Ovary (tissue), 7 donors: ENCODE measurements at regions not wholly inside any gene's neighbourhood (a gene's known extent, or its start where the extent isn't known, plus 50 kb on each side); places are given as distances from the start of the nearest gene placed in this dataset.

Experiments used
- DNase-seq, 5 donors: peaks; one replicate each; pipeline ENCODE4 v3.0.0-alpha.2; 2019 to 2020
- H3K27ac ChIP-seq, 2 donors: fragments of 200-600 bp; one replicate each; pipeline versions ENCODE4 v1.5.1 to v1.8.0; 2019 to 2022
- H3K27me3 ChIP-seq: fragments of 200-600 bp; one replicate; pipeline ENCODE4 v1.8.0; 2022
- H3K36me3 ChIP-seq: fragments of 200-600 bp; sonication (generic); one replicate; pipeline ENCODE4 v1.5.1; 2019
- H3K4me1 ChIP-seq: one replicate; pipeline ENCODE4 v1.8.1; 2013; ENCODE audit warnings: mild to moderate bottlenecking, moderate library complexity; ENCODE audit not compliant: insufficient read depth
- H3K4me3 ChIP-seq: fragments of 200-600 bp; sonication (generic); one replicate; pipeline ENCODE4 v1.5.1; 2017
- H3K9me3 ChIP-seq, 2 donors: fragments of 200-600 bp in 1 of 2; sonication (generic) in 1 of 2; one replicate each; pipeline versions ENCODE4 v1.5.1 to v1.8.1; 2013 to 2019; ENCODE audit warnings: mild to moderate bottlenecking in 1 of 2, moderate library complexity in 1 of 2
- CTCF ChIP-seq, 3 donors: fragments of 450-650 bp in 2 of 3; fragments of 200-600 bp in 1 of 3; IDR thresholded peaks; one replicate each; pipeline versions ENCODE4 v1.5.1 to v1.8.0; 2016 to 2022; ENCODE audit warnings: antibody characterized with exemption in 3 of 3, mild to moderate bottlenecking in 1 of 3
- EP300 ChIP-seq: sonication (generic); formaldehyde crosslinking; IDR thresholded peaks from one replicate; pipeline ENCODE4 v1.6.1; 2017; ENCODE audit warnings: antibody characterized with exemption
- POLR2A ChIP-seq: fragments of 450-650 bp; IDR thresholded peaks from one replicate; pipeline ENCODE4 v1.6.1; 2017; ENCODE audit warnings: antibody characterized with exemption, mild to moderate bottlenecking, moderate library complexity
- WGBS, 3 donors: extraction: QIAGEN DNeasy Blood & Tissue Kit in 1 of 3; methylation state at CpG; one replicate each; pipeline versions ENCODE4 v1.1.5 to v1.1.7; 2013 to 2017; 5-methylcytosine and 5-hydroxymethylcytosine counted together
- intact Hi-C, 4 donors: fragments of 100-400 bp; cut with DNase I; formaldehyde crosslinking; loops; one replicate each; pipeline versions ENCODE4 v1.11.0 to v1.15.1; 2022 to 2023
- donor health status: DM: no; HTN: no; CAD: no; lungs with moderate emphysema.
- donor health status: DM: no; HTN: no; CAD: no.
- donor health status: Bipolar disorder and iron deficiency.
- donor health status: DM: no; HTN: no; CAD: no.
- donor health status: DM: yes; HTN: yes; CAD: no.

GRCh38 chr3:3288255-3288654, 108.8 kb upstream of the CRBN start:
- no peak overlapping the region for H3K27ac ChIP-seq
- H3K9me3 ChIP-seq: no peaks in the 10 kb centered on the region
- intact Hi-C loops: no loop called here
- no peaks in the 10 kb centered on the region for H3K36me3 ChIP-seq
- H3K27me3 ChIP-seq: no peaks in the 10 kb centered on the region
- no peak for DNase-seq
- no peak overlapping the region for H3K4me3 ChIP-seq
- TF ChIP-seq POLR2A (no peak), CTCF (IDR thresholded peaks at IDR 0.05) (no peak), EP300 (no peak)
- no peaks in the 10 kb centered on the region for H3K4me1 ChIP-seq

GRCh38 chr3:3286014-3286413, 106.5 kb upstream of the CRBN start:
- no peaks in the 10 kb centered on the region for H3K27me3 ChIP-seq
- no peaks in the 10 kb centered on the region for H3K9me3 ChIP-seq
- DNase-seq: no peak
- WGBS, 3 donors: 81 to 84% (median 82%) methylated on average over 2 of the region's 2 CpGs
- H3K4me3 ChIP-seq: no peak overlapping the region
- no peak overlapping the region for H3K27ac ChIP-seq
- H3K4me1 ChIP-seq: no peaks in the 10 kb centered on the region
- H3K36me3 ChIP-seq: no peaks in the 10 kb centered on the region
- TF ChIP-seq POLR2A (no peak), EP300 (no peak), CTCF (IDR thresholded peaks at IDR 0.05) (no peak)
- intact Hi-C loops: no loop called here

GRCh38 chr3:3281024-3281423, 101.5 kb upstream of the CRBN start:
- Histone ChIP-seq H3K27ac (no peak overlapping the region), H3K4me1 (no peaks in the 10 kb centered on the region), H3K36me3 (no peaks in the 10 kb centered on the region), H3K9me3 (no peaks in the 10 kb centered on the region), H3K4me3 (no peak overlapping the region), H3K27me3 (no peaks in the 10 kb centered on the region)
- intact Hi-C loops: no loop called here
- DNase-seq: no peak
- TF ChIP-seq POLR2A (no peak), CTCF (IDR thresholded peaks at IDR 0.05) (no peak), EP300 (no peak)
- 56 to 68% (median 62%) methylated on average over 2 of the region's 2 CpGs for WGBS, 3 donors

GRCh38 chr3:3280396-3280795, 100.9 kb upstream of the CRBN start:
- Histone ChIP-seq H3K9me3 (no peaks in the 10 kb centered on the region), H3K4me3 (no peak overlapping the region), H3K27me3 (no peaks in the 10 kb centered on the region), H3K4me1 (no peaks in the 10 kb centered on the region), H3K36me3 (no peaks in the 10 kb centered on the region), H3K27ac (no peak overlapping the region)
- DNase-seq: no peak
- intact Hi-C loops: no loop called here
- WGBS, 3 donors: 72 to 81% (median 77%) methylated on average over 1 of the region's 1 CpG
- TF ChIP-seq CTCF (IDR thresholded peaks at IDR 0.05): no peak
- TF ChIP-seq EP300: no peak
- no peak for TF ChIP-seq POLR2A

GRCh38 chr3:3278073-3278472, 98.6 kb upstream of the CRBN start:
- TF ChIP-seq POLR2A: no peak
- TF ChIP-seq EP300: no peak
- TF ChIP-seq CTCF (IDR thresholded peaks at IDR 0.05): no peak
- WGBS, 3 donors: 24 to 58% (median 55%) methylated on average over 1 of the region's 1 CpG
- Histone ChIP-seq H3K36me3 (no peaks in the 10 kb centered on the region), H3K9me3 (no peaks in the 10 kb centered on the region), H3K27me3 (no peaks in the 10 kb centered on the region), H3K4me1 (no peaks in the 10 kb centered on the region), H3K4me3 (no peak overlapping the region), H3K27ac (no peak overlapping the region)
- DNase-seq: no peak
- intact Hi-C loops: no loop called here
